Renal pelvis (tissue), 1 donor: ENCODE measurements at regions not wholly inside any gene's neighbourhood (a gene's known extent, or its start where the extent isn't known, plus 50 kb on each side); places are given as distances from the start of the nearest gene placed in this dataset.
A peak's percentile ranks its signal among the peaks of the same experiment; 100 is the strongest.

ENCODE experiments used
- DNase-seq: peaks from one replicate; pipeline ENCODE4 v3.0.0-alpha.2; 2013

GRCh38 chr6:163954088-163954775 is 539.7 kb downstream of the QKI start:
- no peak for DNase-seq

GRCh38 chr6:163952005-163952404 is 537.5 kb downstream of the QKI start:
- no peak for DNase-seq

- no peak for DNase-seq
These were observed 536.8 kb downstream of the QKI start for GRCh38 chr6:163951326-163951725.

GRCh38 chr6:163950159-163950558 is 535.6 kb downstream of the QKI start:
- no peak for DNase-seq

- DNase-seq = no peak
These were observed 534.9 kb downstream of the QKI start for GRCh38 chr6:163949431-163949830.

GRCh38 chr6:163948250-163948649 is 533.7 kb downstream of the QKI start:
- DNase-seq = no peak

- DNase-seq = no peak
These were observed 532.8 kb downstream of the QKI start for GRCh38 chr6:163947276-163947675.

- no peak for DNase-seq
These were observed 531.9 kb downstream of the QKI start for GRCh38 chr6:163946437-163946836.

- DNase-seq = peak; percentile 72
These were observed 531.3 kb downstream of the QKI start for GRCh38 chr6:163945808-163946207.

GRCh38 chr6:163944897-163945296 is 530.4 kb downstream of the QKI start:
- no peak for DNase-seq

GRCh38 chr6:163943607-163944385 is 529.3 kb downstream of the QKI start:
- peak; percentile 83 for DNase-seq

GRCh38 chr6:163942790-163943189 is 528.3 kb downstream of the QKI start:
- DNase-seq = no peak

GRCh38 chr6:163941624-163941976 is 527.1 kb downstream of the QKI start:
- DNase-seq = no peak

- DNase-seq = no peak
These were observed 526.4 kb downstream of the QKI start for GRCh38 chr6:163940705-163941623.

GRCh38 chr6:163937071-163937470 is 522.6 kb downstream of the QKI start:
- DNase-seq = no peak

GRCh38 chr6:163935158-163935762 is 520.7 kb downstream of the QKI start:
- no peak for DNase-seq

- DNase-seq = no peak
These were observed 515.5 kb downstream of the QKI start for GRCh38 chr6:163930012-163930411.

- no peak for DNase-seq
These were observed 515.0 kb downstream of the QKI start for GRCh38 chr6:163929538-163929937.

- DNase-seq = no peak
These were observed 512.1 kb downstream of the QKI start for GRCh38 chr6:163926642-163927041.

GRCh38 chr6:163925839-163926238 is 511.3 kb downstream of the QKI start:
- DNase-seq = no peak

GRCh38 chr6:163923658-163924411 is 509.3 kb downstream of the QKI start:
- no peak for DNase-seq
